ENCODE measurements at regions not wholly inside any gene's neighbourhood (a gene's known extent, or its start where the extent isn't known, plus 50 kb on each side); places are given as distances from the start of the nearest gene placed in this dataset.
"Not testable (repeated sequence)": the region's sequence is repeated elsewhere in the genome, so short reads cannot be mapped to it uniquely, and the experiment has no call there.

- Mint-ChIP-seq H3K4me1 (peaks cover 36% of the 10 kb centered on the region), H3K36me3 (no peaks in the 10 kb centered on the region), H3K27me3 (ENCODE audit: insufficient read depth, low read depth) (no peaks in the 10 kb centered on the region), H3K27ac (peak overlapping the region; percentile 88), H3K9me3 (no peaks in the 10 kb centered on the region), H3K4me3 (no peak overlapping the region)
- H3K27me3 ChIP-seq = no peaks in the 10 kb centered on the region
- H3K27ac ChIP-seq = peak overlapping the region; percentile 26
- DNase-seq (ENCODE audit: low spot score) = no peak
- H3K9me3 ChIP-seq (ENCODE audit: low read depth) = no peaks in the 10 kb centered on the region
- TF ChIP-seq EZH2phosphoT487 (IDR thresholded peaks at IDR 0.05) (no peak), CTCF (IDR thresholded peaks at IDR 0.05) (no peak), EZH2 (IDR thresholded peaks at IDR 0.05) (no peak)
- H4K20me1 ChIP-seq (ENCODE audit: low read depth) = no peaks in the 10 kb centered on the region
- H3K36me3 ChIP-seq = no peaks in the 10 kb centered on the region
- H3K4me3 ChIP-seq = no peak overlapping the region
- H2AFZ ChIP-seq (replicated peaks) = peak overlapping the region; percentile 44
- H3K9ac ChIP-seq = no peak overlapping the region
- H3K4me2 ChIP-seq = no peak overlapping the region
- H3F3A ChIP-seq (ENCODE audit: low read depth) = peaks cover 10% of the 10 kb centered on the region
- H3K4me1 ChIP-seq = peaks cover 34% of the 10 kb centered on the region
- H3K79me2 ChIP-seq (ENCODE audit: low read depth) = no peaks in the 10 kb centered on the region
Observed at GRCh38 chr20:53652090-53652858, 58.6 kb upstream of the ZNF217 start.

DNA sequence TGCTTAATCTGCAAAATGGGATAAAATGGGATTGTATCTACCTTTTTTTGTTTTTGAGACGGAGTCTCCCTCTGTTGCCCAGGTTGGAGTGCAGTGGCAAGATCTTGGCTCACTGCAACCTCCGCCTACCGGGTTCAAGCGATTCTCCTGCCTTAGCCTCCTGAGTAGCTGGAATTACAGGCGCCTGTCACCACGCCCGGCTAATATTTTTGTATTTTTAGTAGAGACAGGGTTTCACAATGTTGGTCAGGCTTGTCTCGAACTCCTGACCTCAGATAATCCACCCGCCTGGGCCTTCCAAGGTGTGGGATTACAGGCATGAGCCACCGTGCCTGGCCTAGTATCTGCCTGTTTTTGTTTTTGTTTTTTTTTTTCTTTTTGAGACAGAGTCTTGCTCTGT lies 55.9 kb upstream of the ZNF217 start:
- H3K4me2 ChIP-seq; H3K9me3 Mint-ChIP-seq; H3K79me2 ChIP-seq (ENCODE audit: low read depth); H3K9me3 ChIP-seq (ENCODE audit: low read depth); H3K36me3 Mint-ChIP-seq; H3K27me3 ChIP-seq; H3K36me3 ChIP-seq; H3K27ac ChIP-seq; H3K9ac ChIP-seq; H4K20me1 ChIP-seq (ENCODE audit: low read depth); H3K4me3 Mint-ChIP-seq; H3K27me3 Mint-ChIP-seq (ENCODE audit: insufficient read depth, low read depth); H3K4me3 ChIP-seq; H2AFZ ChIP-seq (replicated peaks); DNase-seq (ENCODE audit: low spot score); H3K27ac Mint-ChIP-seq: not testable (repeated sequence)
- Histone ChIP-seq H3K4me1 (peaks cover 14% of the 10 kb centered on the region), H3F3A (ENCODE audit: low read depth) (peaks cover 10% of the 10 kb centered on the region)
- peaks cover 17% of the 10 kb centered on the region for H3K4me1 Mint-ChIP-seq

- no peak overlapping the region for H2AFZ ChIP-seq (replicated peaks)
- no peak overlapping the region for H3K9ac ChIP-seq
- no peaks in the 10 kb centered on the region for H3K36me3 ChIP-seq
- TF ChIP-seq EZH2phosphoT487 (IDR thresholded peaks at IDR 0.05) = no peak
- no peak for TF ChIP-seq EZH2 (IDR thresholded peaks at IDR 0.05)
- no peak for TF ChIP-seq CTCF (IDR thresholded peaks at IDR 0.05)
- H3K27me3 ChIP-seq = no peaks in the 10 kb centered on the region
- Mint-ChIP-seq H3K9me3 (no peaks in the 10 kb centered on the region), H3K27me3 (ENCODE audit: insufficient read depth, low read depth) (no peaks in the 10 kb centered on the region), H3K4me1 (peaks cover 16% of the 10 kb centered on the region), H3K4me3 (no peak overlapping the region), H3K27ac (no peak overlapping the region), H3K36me3 (no peaks in the 10 kb centered on the region)
- H3F3A ChIP-seq (ENCODE audit: low read depth) = peaks cover 5% of the 10 kb centered on the region
- no peak overlapping the region for H3K4me3 ChIP-seq
- no peaks in the 10 kb centered on the region for H4K20me1 ChIP-seq (ENCODE audit: low read depth)
- H3K9me3 ChIP-seq (ENCODE audit: low read depth) = no peaks in the 10 kb centered on the region
- no peak overlapping the region for H3K27ac ChIP-seq
- peaks cover 17% of the 10 kb centered on the region for H3K4me1 ChIP-seq
- no peak for DNase-seq (ENCODE audit: low spot score)
- no peak overlapping the region for H3K4me2 ChIP-seq
- H3K79me2 ChIP-seq (ENCODE audit: low read depth) = no peaks in the 10 kb centered on the region
Observed at GRCh38 chr20:53647286-53647821, 53.7 kb upstream of the ZNF217 start.

DNA sequence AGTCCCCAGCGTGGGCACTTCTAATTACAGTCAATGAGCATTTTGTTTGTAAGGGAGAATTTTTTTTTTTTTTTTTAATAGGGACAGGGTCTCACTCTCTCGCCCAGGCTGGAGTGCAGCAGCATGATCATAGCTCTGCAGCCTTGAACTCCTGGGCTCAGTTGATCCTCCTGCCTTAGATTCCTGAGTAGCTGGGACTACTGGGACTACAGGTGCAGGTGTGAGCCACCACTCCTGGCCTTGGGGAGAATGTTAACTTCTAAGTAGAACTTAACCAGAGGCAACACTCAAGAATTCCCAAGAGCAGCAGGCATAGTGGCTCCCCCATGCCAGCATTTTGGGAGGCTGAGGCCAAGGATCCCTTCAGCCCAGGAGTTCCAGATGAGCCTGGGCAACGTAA lies 52.9 kb upstream of the ZNF217 start:
- Histone ChIP-seq H3K27ac (no peak overlapping the region), H3K4me1 (peaks cover 13% of the 10 kb centered on the region), H3K4me3 (no peak overlapping the region), H3K9ac (no peak overlapping the region), H3K9me3 (ENCODE audit: low read depth) (no peaks in the 10 kb centered on the region), H3K79me2 (ENCODE audit: low read depth) (no peaks in the 10 kb centered on the region), H2AFZ (replicated peaks) (no peak overlapping the region), H3F3A (ENCODE audit: low read depth) (peaks cover 4% of the 10 kb centered on the region), H3K36me3 (no peaks in the 10 kb centered on the region), H3K4me2 (no peak overlapping the region), H4K20me1 (ENCODE audit: low read depth) (no peaks in the 10 kb centered on the region), H3K27me3 (no peaks in the 10 kb centered on the region)
- no peaks in the 10 kb centered on the region for H3K9me3 Mint-ChIP-seq
- no peak for DNase-seq (ENCODE audit: low spot score)
- no peaks in the 10 kb centered on the region for H3K36me3 Mint-ChIP-seq
- H3K27me3 Mint-ChIP-seq (ENCODE audit: insufficient read depth, low read depth) = no peaks in the 10 kb centered on the region
- H3K27ac Mint-ChIP-seq = no peak overlapping the region
- TF ChIP-seq EZH2phosphoT487 (IDR thresholded peaks at IDR 0.05) (no peak), EZH2 (IDR thresholded peaks at IDR 0.05) (no peak), CTCF (IDR thresholded peaks at IDR 0.05) (no peak)
- no peak overlapping the region for H3K4me3 Mint-ChIP-seq
- peaks cover 16% of the 10 kb centered on the region for H3K4me1 Mint-ChIP-seq

Data from neural progenitor cell (in vitro differentiated cells).